ENCODE measurements at regions not wholly inside any gene's neighbourhood (a gene's known extent, or its start where the extent isn't known, plus 50 kb on each side); places are given as distances from the start of the nearest gene placed in this dataset.

DNA sequence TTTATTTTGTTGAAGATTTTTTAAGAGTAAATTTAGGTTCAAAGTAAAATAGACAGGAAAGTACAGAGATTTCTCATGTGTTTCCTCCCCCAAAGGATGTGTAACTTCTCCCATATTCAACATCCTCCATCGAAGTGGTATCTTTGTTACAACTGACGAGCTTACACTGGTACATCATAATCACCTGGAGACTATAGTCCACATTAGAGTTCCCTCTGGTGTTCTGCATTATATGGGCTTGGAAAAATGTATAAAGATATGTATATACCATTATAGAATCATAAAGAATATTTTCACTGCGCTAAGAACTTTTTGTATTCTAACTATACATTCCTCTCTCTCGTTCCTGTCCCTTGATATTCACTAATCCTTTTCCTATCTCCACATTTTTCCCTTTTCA is 203.7 kb downstream of the AMY1C start:
- TF ChIP-seq POLR2A (IDR thresholded peaks at IDR 0.05) (no peak), CTCF (IDR thresholded peaks at IDR 0.05 in 8 of 11, conservative IDR thresholded peaks at IDR 0.05 in 3 of 11) (no peak)
